ENCODE measurements at regions not wholly inside any gene's neighbourhood (a gene's known extent, or its start where the extent isn't known, plus 50 kb on each side); places are given as distances from the start of the nearest gene placed in this dataset.

- TF ChIP-seq CTCF (IDR thresholded peaks at IDR 0.05) (no peak), POLR2A (IDR thresholded peaks at IDR 0.05; ENCODE audit: low read depth) (no peak)
These were observed 119.1 kb upstream of the GPR139 start for GRCh38 chr16:20192801-20193200.
